H1 (cell line): ENCODE measurements at regions not wholly inside any gene's neighbourhood (a gene's known extent, or its start where the extent isn't known, plus 50 kb on each side); places are given as distances from the start of the nearest gene placed in this dataset.

Experiments used
- CTCF ChIA-PET: fragments of 300-600 bp; sonication (Branson Sonifier 250); formaldehyde crosslinking; loops from one replicate; lab custom pipeline; 2021; ENCODE audit not compliant: partially characterized antibody; lab: Charles Lee
- POLR2A ChIA-PET: fragments of 300-600 bp; sonication (Branson Sonifier 250); formaldehyde crosslinking; loops from one replicate; lab custom pipeline; 2021; ENCODE audit warnings: inconsistent platforms; ENCODE audit not compliant: partially characterized antibody; lab: Charles Lee
- DNase-seq, 2 experiments: peaks; one replicate each; pipeline versions ENCODE4 v3.0.0 to v3.0.0-alpha.2; 2010 to 2022; ENCODE audit warnings: low spot score in 2 of 2, low read depth in 1 of 2, mixed read lengths in 1 of 2
- FAIRE-seq: peaks from 2 replicates; lab custom pipeline; 2011; peaks lifted over from hg19 to GRCh38; lab: Jason Lieb, UNC
- H2AFZ ChIP-seq: 2 replicates; pipeline ENCODE4 v1.8.1; 2012; ENCODE audit warnings: low read length, inconsistent platforms
- H2AK5ac ChIP-seq: 2 replicates; pipeline ENCODE4 v1.6.1; 2013; ENCODE audit warnings: low read depth, low read length
- H2BK120ac ChIP-seq: replicated peaks from 2 replicates; pipeline ENCODE3; 2013; ENCODE audit warnings: low read depth, low read length, inconsistent platforms
- H2BK12ac ChIP-seq: 2 replicates; pipeline ENCODE4 v1.6.1; 2013; ENCODE audit warnings: low read depth, low read length
- H2BK15ac ChIP-seq: 2 replicates; pipeline ENCODE4 v1.6.1; 2013; ENCODE audit warnings: low read length
- H2BK20ac ChIP-seq: 2 replicates; pipeline ENCODE4 v1.6.1; 2013; ENCODE audit warnings: low read length
- H2BK5ac ChIP-seq: 2 replicates; pipeline ENCODE4 v1.6.1; 2013; ENCODE audit warnings: low read depth, low read length
- H3K14ac ChIP-seq: 2 replicates; pipeline ENCODE4 v1.6.1; 2013; ENCODE audit warnings: inconsistent platforms; ENCODE audit not compliant: insufficient read length
- H3K18ac ChIP-seq: 2 replicates; pipeline ENCODE4 v1.6.1; 2013; ENCODE audit warnings: low read length; ENCODE audit errors: extremely low read depth
- H3K23ac ChIP-seq: 2 replicates; pipeline ENCODE4 v1.6.1; 2013; ENCODE audit warnings: inconsistent platforms; ENCODE audit not compliant: insufficient read length
- H3K23me2 ChIP-seq: 2 replicates; pipeline ENCODE4 v1.6.1; 2013; ENCODE audit warnings: low read depth, low read length
- H3K27ac ChIP-seq: 2 replicates; pipeline ENCODE4 v1.6.1; 2011; ENCODE audit warnings: low read depth, low read length, inconsistent platforms
- H3K27me3 ChIP-seq, 4 experiments: replicated peaks in 1 of 4; 1 replicate in 1 of 4; 2 replicates in 3 of 4; pipeline versions ENCODE4 v1.6.1 to v1.8.1; 2011 to 2013; ENCODE audit warnings: low read length in 3 of 4, mild to moderate bottlenecking in 3 of 4, inconsistent platforms in 2 of 4, mixed read lengths in 2 of 4, moderate library complexity in 1 of 4; ENCODE audit not compliant: control insufficient read depth in 3 of 4, insufficient read depth in 3 of 4; ENCODE audit errors: extremely low read depth in 1 of 4
- H3K36me3 ChIP-seq, 4 experiments: 2 replicates each; pipeline versions ENCODE4 v1.6.1 to v1.8.1; 2011 to 2013; ENCODE audit warnings: mild to moderate bottlenecking in 4 of 4, low read length in 3 of 4, moderate library complexity in 2 of 4, control low read depth in 1 of 4, inconsistent platforms in 1 of 4; ENCODE audit not compliant: insufficient read depth in 4 of 4, control insufficient read depth in 2 of 4
- H3K4ac ChIP-seq: replicated peaks from 2 replicates; pipeline ENCODE3; 2013; ENCODE audit warnings: low read length, low read depth, mixed read lengths, inconsistent platforms; ENCODE audit not compliant: insufficient read length
- H3K4me1 ChIP-seq, 4 experiments: replicated peaks in 1 of 4; 1 replicate in 1 of 4; 2 replicates in 3 of 4; pipeline versions ENCODE4 v1.6.1 to v1.8.1; 2011 to 2013; ENCODE audit warnings: low read length in 3 of 4, inconsistent platforms in 2 of 4, mixed read lengths in 1 of 4; ENCODE audit not compliant: insufficient read depth in 4 of 4, control insufficient read depth in 3 of 4
- H3K4me2 ChIP-seq, 2 experiments: 2 replicates each; pipeline versions ENCODE4 v1.6.1 to v1.8.1; 2011 to 2013; ENCODE audit warnings: low read depth in 2 of 2, low read length in 2 of 2, control low read depth in 1 of 2, inconsistent platforms in 1 of 2, mild to moderate bottlenecking in 1 of 2; ENCODE audit not compliant: insufficient read depth in 1 of 2
- H3K4me3 ChIP-seq, 4 experiments: fragments of 200-600, 300-600 bp in 1 of 4; sonication (generic), shearing (Covaris generic), sonication (Bioruptor Twin) in 1 of 4; 2 replicates each; pipeline versions ENCODE4 v1.5.1 to v1.8.1; 2011 to 2016; ENCODE audit warnings: low read length in 4 of 4, low read depth in 3 of 4, control low read depth in 2 of 4, inconsistent platforms in 2 of 4, mild to moderate bottlenecking in 2 of 4, mixed read lengths in 1 of 4, moderate library complexity in 1 of 4; ENCODE audit not compliant: insufficient read depth in 2 of 4; ENCODE audit errors: extremely low read depth in 1 of 4
- H3K56ac ChIP-seq: replicated peaks from 2 replicates; pipeline ENCODE3; 2013; ENCODE audit warnings: low read depth, mild to moderate bottlenecking, mixed read lengths, low read length, inconsistent platforms; ENCODE audit not compliant: insufficient read length
- H3K79me1 ChIP-seq: 2 replicates; pipeline ENCODE4 v1.6.1; 2013; ENCODE audit warnings: low read depth, low read length, control low read depth
- H3K79me2 ChIP-seq, 2 experiments: 2 replicates each; pipeline versions ENCODE4 v1.6.1 to v1.8.1; 2012 to 2013; ENCODE audit warnings: low read length in 2 of 2, mild to moderate bottlenecking in 2 of 2, inconsistent platforms in 1 of 2; ENCODE audit not compliant: insufficient read depth in 2 of 2, control insufficient read depth in 1 of 2
- H3K9ac ChIP-seq, 4 experiments: replicated peaks in 1 of 4; 1 replicate in 1 of 4; 2 replicates in 3 of 4; pipeline versions ENCODE4 v1.6.1 to v1.8.1; 2011 to 2013; ENCODE audit warnings: low read depth in 3 of 4, low read length in 3 of 4, control low read depth in 2 of 4, mild to moderate bottlenecking in 2 of 4, moderate library complexity in 2 of 4, inconsistent platforms in 1 of 4; ENCODE audit errors: extremely low read depth in 1 of 4
- H3K9me3 ChIP-seq, 2 experiments: 2 replicates each; pipeline versions ENCODE4 v1.6.1 to v1.8.1; 2012 to 2013; ENCODE audit warnings: mild to moderate bottlenecking in 2 of 2, moderate library complexity in 2 of 2, control low read depth in 1 of 2, inconsistent platforms in 1 of 2, low read depth in 1 of 2, low read length in 1 of 2, mixed read lengths in 1 of 2; ENCODE audit not compliant: insufficient read depth in 2 of 2
- H4K20me1 ChIP-seq, 2 experiments: replicated peaks in 1 of 2; 2 replicates each; pipeline versions ENCODE3 to v1.8.1; 2011 to 2013; ENCODE audit warnings: inconsistent platforms in 2 of 2, low read length in 2 of 2, mild to moderate bottlenecking in 1 of 2; ENCODE audit not compliant: insufficient read depth in 2 of 2, control insufficient read depth in 1 of 2
- H4K5ac ChIP-seq: 2 replicates; pipeline ENCODE4 v1.6.1; 2013; ENCODE audit warnings: low read length, low read depth, mixed read lengths, inconsistent platforms; ENCODE audit not compliant: insufficient read length
- H4K8ac ChIP-seq: 2 replicates; pipeline ENCODE4 v1.8.0; 2013; ENCODE audit warnings: mild to moderate bottlenecking, moderate library complexity, low read length, inconsistent platforms; ENCODE audit not compliant: insufficient read depth; ENCODE audit errors: extremely low read depth
- H4K91ac ChIP-seq: replicated peaks from 2 replicates; pipeline ENCODE3; 2013; ENCODE audit warnings: low read length, mixed read lengths, inconsistent platforms; ENCODE audit not compliant: insufficient read length
- CHD1 ChIP-seq: IDR thresholded peaks from 2 replicates; pipeline ENCODE4 v1.6.1; 2012; ENCODE audit warnings: low read depth, low read length, improper control_type of control experiment
- GTF2F1 ChIP-seq: IDR thresholded peaks from 2 replicates; pipeline ENCODE4 v1.6.1; 2012; ENCODE audit warnings: low read depth, low read length, improper control_type of control experiment, borderline replicate concordance
- JUND ChIP-seq: IDR thresholded peaks from 2 replicates; pipeline ENCODE4 v1.6.1; 2011; ENCODE audit warnings: mild to moderate bottlenecking, improper control_type of control experiment, low read length
- NANOG ChIP-seq: IDR thresholded peaks from 2 replicates; pipeline ENCODE4 v1.6.1; 2011; ENCODE audit warnings: low read length, low read depth, mild to moderate bottlenecking, inconsistent platforms; ENCODE audit not compliant: insufficient read depth, poor library complexity, severe bottlenecking
- POU5F1 ChIP-seq: IDR thresholded peaks from 2 replicates; pipeline ENCODE4 v1.6.1; 2011; ENCODE audit warnings: low read depth, mild to moderate bottlenecking, low read length, moderate library complexity
- RNF2 ChIP-seq: fragments of 200-900, 300-1000 bp; sonication (generic); IDR thresholded peaks from 2 replicates; pipeline ENCODE4 v1.7.1; 2016; ENCODE audit warnings: borderline replicate concordance, low read depth, mild to moderate bottlenecking, antibody characterized with exemption, low read length; ENCODE audit not compliant: poor library complexity, severe bottlenecking; ENCODE audit errors: missing control alignments
- SIX5 ChIP-seq: IDR thresholded peaks from 2 replicates; pipeline ENCODE4 v1.6.1; 2011; ENCODE audit warnings: mild to moderate bottlenecking, low read depth, low read length
- WGBS, 2 experiments: shearing (Covaris generic) in 1 of 2; methylation state at CpG; one replicate each; pipeline versions ENCODE4 v1.1.6 to v1.1.7; 2013 to 2015; ENCODE audit warnings: low lambda C conversion rate in 2 of 2, mixed read lengths in 2 of 2, inconsistent platforms in 1 of 2, low coverage in 1 of 2, missing lambda C conversion rate in 1 of 2; ENCODE audit not compliant: insufficient replicate concordance in 2 of 2, insufficient coverage in 1 of 2, insufficient read length in 1 of 2; ENCODE audit errors: extremely low coverage in 1 of 2, missing lambda C conversion rate in 1 of 2; 5-methylcytosine and 5-hydroxymethylcytosine counted together
- TF ChIP-seq, protein P1 (sequence below): IDR thresholded peaks from 2 replicates; pipeline ENCODE4 v1.6.1; 2012; ENCODE audit warnings: inconsistent platforms
- TF ChIP-seq, protein P2 (sequence below), 3 experiments: IDR thresholded peaks; 1 replicate in 2 of 3; 2 replicates in 1 of 3; pipeline versions ENCODE4 v1.5.1 to v1.6.1; 2011; ENCODE audit warnings: low read length in 3 of 3, mild to moderate bottlenecking in 3 of 3, inconsistent platforms in 2 of 3, low read depth in 1 of 3, moderate library complexity in 1 of 3; ENCODE audit not compliant: insufficient read depth in 1 of 3; ENCODE audit errors: control extremely low read depth in 1 of 3
- TF ChIP-seq, protein P3 (sequence below): IDR thresholded peaks from 2 replicates; pipeline ENCODE4 v1.6.1; 2011; ENCODE audit warnings: low read length, improper control_type of control experiment

DNA sequence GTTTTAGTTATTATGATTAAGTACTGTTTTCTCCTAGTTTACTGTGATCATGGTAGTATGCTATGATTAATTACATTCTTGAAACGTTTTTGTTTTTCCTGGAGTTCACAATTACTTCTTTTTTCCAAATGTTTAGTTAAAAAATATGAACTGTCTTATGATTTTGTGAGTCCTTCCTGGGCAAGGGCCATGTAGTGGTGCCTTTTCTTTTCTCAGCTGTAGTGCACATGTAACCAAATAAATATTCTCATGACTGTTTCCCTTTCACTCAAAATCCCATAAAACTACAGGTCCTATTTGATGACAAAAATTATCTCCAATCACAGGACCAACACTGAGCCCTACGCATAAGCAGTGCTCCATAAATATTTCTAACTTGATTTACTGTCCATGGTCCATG is 118.9 kb upstream of the EGR2 start:
- H3K18ac ChIP-seq = no peak overlapping the region
- no peaks in the 10 kb centered on the region for H3K79me1 ChIP-seq
- H3K9me3 ChIP-seq = no peaks in the 10 kb centered on the region
- H3K36me3 ChIP-seq = no peaks in the 10 kb centered on the region
- no peak overlapping the region for H2BK20ac ChIP-seq
- H4K5ac ChIP-seq = no peak overlapping the region
- no peaks in the 10 kb centered on the region for H3K23me2 ChIP-seq
- no peak overlapping the region for H3K9ac ChIP-seq
- H3K14ac ChIP-seq = no peak overlapping the region
- no peak overlapping the region for H3K4ac ChIP-seq
- no peak overlapping the region for H2BK5ac ChIP-seq
- no peaks in the 10 kb centered on the region for H3K27me3 ChIP-seq
- no peak overlapping the region for H2BK120ac ChIP-seq
- no peak for FAIRE-seq
- no peak overlapping the region for H3K56ac ChIP-seq
- H3K4me1 ChIP-seq = no peaks in the 10 kb centered on the region
- H2AFZ ChIP-seq = no peak overlapping the region
- WGBS, 2 experiments = 78% methylated on average over 2 of the region's 2 CpGs; no CpG with 5 or more reads in 1 of the 2 experiments
- H3K23ac ChIP-seq = no peak overlapping the region
- no peak overlapping the region for H3K27ac ChIP-seq
- H3K4me2 ChIP-seq = no peak overlapping the region
- H2BK12ac ChIP-seq = no peak overlapping the region
- H3K4me3 ChIP-seq = no peak overlapping the region
- no peaks in the 10 kb centered on the region for H4K20me1 ChIP-seq
- H2AK5ac ChIP-seq = no peak overlapping the region
- H3K79me2 ChIP-seq = no peaks in the 10 kb centered on the region
- no peak overlapping the region for H4K91ac ChIP-seq
- ChIA-PET CTCF (interaction anchor here (0.6 to 1.9 kb wide), 3 partner anchors 70 to 690 kb away, joined by 3 to 4 read pairs (median 3); no protein-coding TSS in a partner anchor), POLR2A (no interaction called here)
- no peak overlapping the region for H4K8ac ChIP-seq
- no peak for DNase-seq
- H2BK15ac ChIP-seq = no peak overlapping the region
- TF ChIP-seq JUND = no peak
- TF ChIP-seq, protein P1, sequence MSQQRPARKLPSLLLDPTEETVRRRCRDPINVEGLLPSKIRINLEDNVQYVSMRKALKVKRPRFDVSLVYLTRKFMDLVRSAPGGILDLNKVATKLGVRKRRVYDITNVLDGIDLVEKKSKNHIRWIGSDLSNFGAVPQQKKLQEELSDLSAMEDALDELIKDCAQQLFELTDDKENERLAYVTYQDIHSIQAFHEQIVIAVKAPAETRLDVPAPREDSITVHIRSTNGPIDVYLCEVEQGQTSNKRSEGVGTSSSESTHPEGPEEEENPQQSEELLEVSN = no peak
- TF ChIP-seq NANOG = no peak
- TF ChIP-seq RNF2 = no peak
- TF ChIP-seq POU5F1 = no peak
- TF ChIP-seq, protein P2, sequence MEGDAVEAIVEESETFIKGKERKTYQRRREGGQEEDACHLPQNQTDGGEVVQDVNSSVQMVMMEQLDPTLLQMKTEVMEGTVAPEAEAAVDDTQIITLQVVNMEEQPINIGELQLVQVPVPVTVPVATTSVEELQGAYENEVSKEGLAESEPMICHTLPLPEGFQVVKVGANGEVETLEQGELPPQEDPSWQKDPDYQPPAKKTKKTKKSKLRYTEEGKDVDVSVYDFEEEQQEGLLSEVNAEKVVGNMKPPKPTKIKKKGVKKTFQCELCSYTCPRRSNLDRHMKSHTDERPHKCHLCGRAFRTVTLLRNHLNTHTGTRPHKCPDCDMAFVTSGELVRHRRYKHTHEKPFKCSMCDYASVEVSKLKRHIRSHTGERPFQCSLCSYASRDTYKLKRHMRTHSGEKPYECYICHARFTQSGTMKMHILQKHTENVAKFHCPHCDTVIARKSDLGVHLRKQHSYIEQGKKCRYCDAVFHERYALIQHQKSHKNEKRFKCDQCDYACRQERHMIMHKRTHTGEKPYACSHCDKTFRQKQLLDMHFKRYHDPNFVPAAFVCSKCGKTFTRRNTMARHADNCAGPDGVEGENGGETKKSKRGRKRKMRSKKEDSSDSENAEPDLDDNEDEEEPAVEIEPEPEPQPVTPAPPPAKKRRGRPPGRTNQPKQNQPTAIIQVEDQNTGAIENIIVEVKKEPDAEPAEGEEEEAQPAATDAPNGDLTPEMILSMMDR (IDR thresholded peaks at IDR 0.05; ENCODE audit: control extremely low read depth in 1 of 3, insufficient read depth in 1 of 3, low read depth in 1 of 3, low read length in 3 of 3) = no peak
- TF ChIP-seq, protein P3, sequence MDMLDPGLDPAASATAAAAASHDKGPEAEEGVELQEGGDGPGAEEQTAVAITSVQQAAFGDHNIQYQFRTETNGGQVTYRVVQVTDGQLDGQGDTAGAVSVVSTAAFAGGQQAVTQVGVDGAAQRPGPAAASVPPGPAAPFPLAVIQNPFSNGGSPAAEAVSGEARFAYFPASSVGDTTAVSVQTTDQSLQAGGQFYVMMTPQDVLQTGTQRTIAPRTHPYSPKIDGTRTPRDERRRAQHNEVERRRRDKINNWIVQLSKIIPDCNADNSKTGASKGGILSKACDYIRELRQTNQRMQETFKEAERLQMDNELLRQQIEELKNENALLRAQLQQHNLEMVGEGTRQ = no peak
- TF ChIP-seq SIX5 = no peak
- TF ChIP-seq GTF2F1 = no peak
- TF ChIP-seq CHD1 = no peak
